ENCODE measurements at regions not wholly inside any gene's neighbourhood (a gene's known extent, or its start where the extent isn't known, plus 50 kb on each side); places are given as distances from the start of the nearest gene placed in this dataset.

- TF ChIP-seq CTCF (conservative IDR thresholded peaks at IDR 0.05): no peak
- TF ChIP-seq ZFX (IDR thresholded peaks at IDR 0.05): no peak
Observed at GRCh38 chr12:95411466-95411865, 62.5 kb upstream of the METAP2 start.
